Sigmoid colon (tissue), 6 donors: ENCODE measurements at regions not wholly inside any gene's neighbourhood (a gene's known extent, or its start where the extent isn't known, plus 50 kb on each side); places are given as distances from the start of the nearest gene placed in this dataset.

Experiments
- DNase-seq: peaks from one replicate; pipeline ENCODE4 v3.0.0-alpha.2; 2019
- H3K27ac ChIP-seq, 4 donors: fragments of 200-600 bp; sonication (generic); one replicate each; pipeline ENCODE4 v1.5.1; 2016 to 2019; ENCODE audit warnings: mild to moderate bottlenecking in 1 of 4
- H3K27me3 ChIP-seq, 3 donors: fragments of 200-600 bp; sonication (generic); one replicate each; pipeline ENCODE4 v1.5.1; 2019; ENCODE audit warnings: mild to moderate bottlenecking in 1 of 3
- H3K36me3 ChIP-seq, 4 donors: fragments of 200-600 bp; sonication (generic); one replicate each; pipeline ENCODE4 v1.5.1; 2016 to 2019
- H3K4me1 ChIP-seq, 4 donors: fragments of 200-600 bp; sonication (generic); one replicate each; pipeline ENCODE4 v1.5.1; 2017 to 2019
- H3K4me3 ChIP-seq, 4 donors: fragments of 200-600 bp; sonication (generic); one replicate each; pipeline ENCODE4 v1.5.1; 2017 to 2019; ENCODE audit warnings: mild to moderate bottlenecking in 2 of 4, moderate library complexity in 1 of 4
- H3K9me3 ChIP-seq, 4 donors: fragments of 200-600 bp in 3 of 4; sonication (generic) in 3 of 4; one replicate each; pipeline versions ENCODE4 v1.5.1 to v1.6.1; 2013 to 2019
- EP300 ChIP-seq, 4 donors: sonication (generic); formaldehyde crosslinking; IDR thresholded peaks; one replicate each; pipeline ENCODE4 v1.6.1; 2017; ENCODE audit warnings: antibody characterized with exemption in 4 of 4
- POLR2A ChIP-seq, 2 donors: fragments of 450-650 bp; IDR thresholded peaks; one replicate each; pipeline ENCODE4 v1.6.1; 2016; ENCODE audit warnings: antibody characterized with exemption in 2 of 2, mild to moderate bottlenecking in 2 of 2, moderate library complexity in 2 of 2
- POLR2AphosphoS5 ChIP-seq, 4 donors: sonication (generic); formaldehyde crosslinking; IDR thresholded peaks; one replicate each; pipeline ENCODE4 v1.6.1; 2017; ENCODE audit warnings: antibody characterized with exemption in 4 of 4
- WGBS, 2 donors: extraction: QIAGEN DNeasy Blood & Tissue Kit; methylation state at CpG; one replicate each; pipeline ENCODE4 v1.1.7; 2013; 5-methylcytosine and 5-hydroxymethylcytosine counted together
- intact Hi-C: fragments of 100-400 bp; cut with DNase I; formaldehyde crosslinking; loops from one replicate; pipeline ENCODE4 v1.15.1; 2023
- TF ChIP-seq, protein P1 (sequence below), 4 experiments: fragments of 450-650 bp in 3 of 4; fragments of 200-600 bp in 1 of 4; IDR thresholded peaks; one replicate each; pipeline ENCODE4 v1.5.1; 2016 to 2019; ENCODE audit warnings: antibody characterized with exemption in 4 of 4, mild to moderate bottlenecking in 3 of 4, moderate library complexity in 2 of 4
- donor health status: healthy with polysubstance abuse.
- donor health status: healthy.

DNA sequence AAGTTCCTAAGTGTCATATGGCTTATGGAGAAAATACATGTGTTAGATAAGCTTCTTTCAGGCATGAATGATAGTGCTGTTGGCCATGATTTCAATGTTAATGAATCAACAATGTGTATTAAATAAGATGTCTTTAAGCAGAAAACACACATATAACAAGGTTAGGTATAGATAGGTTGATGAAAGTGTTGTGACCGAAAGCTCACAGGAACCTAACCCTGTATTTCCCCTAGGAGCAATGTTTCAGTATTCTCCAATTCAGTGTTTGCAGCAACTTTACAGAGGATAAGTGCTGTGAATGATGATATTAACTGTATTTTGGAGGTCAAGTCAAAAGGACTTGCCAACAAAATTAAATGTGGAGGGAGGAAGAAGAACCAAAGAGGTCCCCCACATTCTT, 82.8 kb upstream of the PRDM11 start:
- Histone ChIP-seq H3K36me3 (no peaks in the 10 kb centered on the region), H3K4me3 (no peak overlapping the region), H3K27me3 (no peaks in the 10 kb centered on the region), H3K27ac (no peak overlapping the region), H3K4me1 (no peaks in the 10 kb centered on the region), H3K9me3 (peaks cover 0 to 8% (median 2%) of the 10 kb centered on the region in 4 donors)
- no peak for DNase-seq
- intact Hi-C loops, result no loop called here
- 94 to 98% methylated on average over 1 of the region's 1 CpG for WGBS, 2 donors
- TF ChIP-seq POLR2A (IDR thresholded peaks at IDR 0.05) (no peak), EP300 (IDR thresholded peaks at IDR 0.05) (no peak), POLR2AphosphoS5 (IDR thresholded peaks at IDR 0.05) (no peak)
- TF ChIP-seq, protein P1, sequence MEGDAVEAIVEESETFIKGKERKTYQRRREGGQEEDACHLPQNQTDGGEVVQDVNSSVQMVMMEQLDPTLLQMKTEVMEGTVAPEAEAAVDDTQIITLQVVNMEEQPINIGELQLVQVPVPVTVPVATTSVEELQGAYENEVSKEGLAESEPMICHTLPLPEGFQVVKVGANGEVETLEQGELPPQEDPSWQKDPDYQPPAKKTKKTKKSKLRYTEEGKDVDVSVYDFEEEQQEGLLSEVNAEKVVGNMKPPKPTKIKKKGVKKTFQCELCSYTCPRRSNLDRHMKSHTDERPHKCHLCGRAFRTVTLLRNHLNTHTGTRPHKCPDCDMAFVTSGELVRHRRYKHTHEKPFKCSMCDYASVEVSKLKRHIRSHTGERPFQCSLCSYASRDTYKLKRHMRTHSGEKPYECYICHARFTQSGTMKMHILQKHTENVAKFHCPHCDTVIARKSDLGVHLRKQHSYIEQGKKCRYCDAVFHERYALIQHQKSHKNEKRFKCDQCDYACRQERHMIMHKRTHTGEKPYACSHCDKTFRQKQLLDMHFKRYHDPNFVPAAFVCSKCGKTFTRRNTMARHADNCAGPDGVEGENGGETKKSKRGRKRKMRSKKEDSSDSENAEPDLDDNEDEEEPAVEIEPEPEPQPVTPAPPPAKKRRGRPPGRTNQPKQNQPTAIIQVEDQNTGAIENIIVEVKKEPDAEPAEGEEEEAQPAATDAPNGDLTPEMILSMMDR (IDR thresholded peaks at IDR 0.05), result no peak

DNA sequence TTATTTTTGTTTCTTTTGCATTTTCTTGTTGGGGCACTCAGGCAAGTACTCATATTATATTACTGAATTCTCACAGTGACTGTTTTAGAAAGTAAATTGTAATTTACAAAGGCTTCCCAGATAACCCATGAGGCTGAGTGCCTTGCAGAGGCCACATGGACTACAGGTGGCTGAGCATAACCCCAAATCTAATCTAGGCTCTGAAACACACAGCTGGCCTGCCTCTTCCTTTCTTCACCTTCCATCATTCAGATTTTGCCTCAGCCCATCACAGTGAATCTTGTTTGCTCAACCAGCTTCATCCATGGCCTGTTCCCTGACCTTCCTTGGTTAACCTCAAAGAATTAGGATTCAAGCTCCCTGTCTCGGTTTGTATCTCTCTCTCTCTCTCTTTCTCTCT, 78.5 kb upstream of the PRDM11 start:
- WGBS, 2 donors, result 86 to 90% methylated on average over 1 of the region's 1 CpG

DNA sequence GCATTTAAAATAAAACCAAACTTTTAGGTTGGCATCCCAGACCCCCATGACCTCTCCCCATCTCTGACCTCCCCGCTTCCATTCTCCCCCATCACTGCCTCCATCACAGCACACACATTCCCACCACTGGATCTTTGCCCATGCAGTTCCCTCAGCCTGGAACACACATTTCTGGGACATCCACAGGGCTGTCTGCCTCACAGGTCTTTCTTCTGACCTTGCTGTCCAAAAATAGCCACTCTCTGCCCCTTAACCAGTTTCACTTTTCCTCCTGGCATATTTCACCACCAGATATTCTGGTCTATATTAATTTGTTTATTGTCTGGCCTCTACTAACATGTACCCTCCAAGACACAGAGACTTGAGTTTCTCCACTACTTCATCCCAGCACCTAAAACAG, 75.2 kb upstream of the PRDM11 start:
- DNase-seq, result no peak
- no peaks in the 10 kb centered on the region for H3K4me1 ChIP-seq
- intact Hi-C loops, result loop anchor here (10.0 kb wide), 2 partner anchors 476 to 506 kb away; partner anchors contain the start of gene CD82

More for the DNA sequence above, 78.5 kb upstream of the PRDM11 start:
- no peaks in the 10 kb centered on the region for H3K4me1 ChIP-seq
- H3K27ac ChIP-seq, result no peak overlapping the region
- TF ChIP-seq POLR2AphosphoS5 (IDR thresholded peaks at IDR 0.05), result no peak
- TF ChIP-seq, protein P1 (IDR thresholded peaks at IDR 0.05), result no peak
- TF ChIP-seq EP300 (IDR thresholded peaks at IDR 0.05), result no peak
- TF ChIP-seq POLR2A (IDR thresholded peaks at IDR 0.05), result no peak
- H3K4me3 ChIP-seq, result no peak overlapping the region
- H3K9me3 ChIP-seq, result peaks cover 0 to 8% (median 2%) of the 10 kb centered on the region in 4 donors
- intact Hi-C loops, result no loop called here
- no peaks in the 10 kb centered on the region for H3K36me3 ChIP-seq
- no peaks in the 10 kb centered on the region for H3K27me3 ChIP-seq
- no peak for DNase-seq

DNA sequence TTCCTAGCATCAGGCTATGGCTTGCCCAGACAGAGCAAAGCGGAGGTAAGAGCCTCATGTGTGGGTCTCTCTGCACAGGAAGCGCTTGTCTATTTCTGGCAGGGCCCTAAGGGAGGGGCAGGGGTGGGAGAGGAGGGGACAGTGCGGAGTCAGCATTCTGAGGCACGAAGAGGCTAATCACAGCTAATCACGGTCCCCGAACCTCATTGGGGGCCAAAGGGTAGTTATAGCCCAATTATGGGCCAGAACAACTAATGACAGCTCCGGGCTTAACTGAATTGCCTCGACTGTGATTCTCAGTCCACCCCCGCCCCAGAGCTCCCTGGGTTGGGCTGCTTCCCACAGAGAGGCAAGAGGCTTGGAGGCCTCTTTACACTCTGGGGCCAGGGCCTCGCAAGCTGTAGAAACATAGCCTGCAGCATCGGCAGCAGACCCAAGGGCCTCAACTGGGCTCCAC, 72.7 kb upstream of the PRDM11 start:
- no peak for DNase-seq
- H3K4me1 ChIP-seq, result peaks cover 0 to 11% (median 8%) of the 10 kb centered on the region in 4 donors
- intact Hi-C loops, result loop anchor here (10.0 kb wide), 2 partner anchors 479 to 509 kb away; partner anchors contain the start of gene CD82
- H3K27me3 ChIP-seq, result no peaks in the 10 kb centered on the region
- H3K4me3 ChIP-seq, result no peak overlapping the region
- H3K36me3 ChIP-seq, result no peaks in the 10 kb centered on the region
- no peaks in the 10 kb centered on the region for H3K9me3 ChIP-seq
- no peak overlapping the region for H3K27ac ChIP-seq
- 41 to 69% methylated on average over 11 of the region's 11 CpGs for WGBS, 2 donors
- TF ChIP-seq POLR2AphosphoS5 (IDR thresholded peaks at IDR 0.05) (no peak), POLR2A (IDR thresholded peaks at IDR 0.05) (no peak), EP300 (IDR thresholded peaks at IDR 0.05) (no peak)
- TF ChIP-seq, protein P1 (IDR thresholded peaks at IDR 0.05), result no peak

More for the DNA sequence above, 75.2 kb upstream of the PRDM11 start:
- WGBS, 2 donors, result 90 to 98% methylated on average over 1 of the region's 1 CpG
- Histone ChIP-seq H3K27ac (no peak overlapping the region), H3K27me3 (no peaks in the 10 kb centered on the region), H3K4me3 (no peak overlapping the region), H3K9me3 (no peaks in the 10 kb centered on the region), H3K36me3 (no peaks in the 10 kb centered on the region)
- no peak for TF ChIP-seq POLR2AphosphoS5 (IDR thresholded peaks at IDR 0.05)
- TF ChIP-seq, protein P1 (IDR thresholded peaks at IDR 0.05), result no peak
- no peak for TF ChIP-seq EP300 (IDR thresholded peaks at IDR 0.05)
- TF ChIP-seq POLR2A (IDR thresholded peaks at IDR 0.05), result no peak

DNA sequence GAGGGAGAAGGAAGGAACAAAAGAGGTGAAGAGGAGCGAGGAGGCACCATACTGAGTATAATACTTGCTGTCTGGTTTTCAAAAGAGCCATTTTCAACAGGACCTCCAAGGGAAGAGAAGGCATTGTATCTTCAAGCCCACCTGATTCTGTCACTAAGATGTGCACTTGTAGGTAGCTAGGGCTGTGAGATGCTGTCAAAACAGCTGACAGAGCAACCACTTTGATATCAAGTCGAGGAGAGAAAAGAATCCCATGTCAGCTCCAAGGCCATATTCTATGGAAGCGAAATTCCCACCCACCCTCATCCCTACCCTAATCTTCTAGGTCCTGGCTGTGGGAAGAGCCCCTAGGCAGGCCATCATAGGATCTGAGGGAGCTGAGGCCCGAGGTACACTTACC, 70.9 kb upstream of the PRDM11 start:
- Histone ChIP-seq H3K4me3 (no peak overlapping the region), H3K27ac (no peak overlapping the region), H3K36me3 (no peaks in the 10 kb centered on the region), H3K4me1 (peaks cover 0 to 29% (median 26%) of the 10 kb centered on the region in 4 donors), H3K27me3 (no peaks in the 10 kb centered on the region), H3K9me3 (no peaks in the 10 kb centered on the region)
- 76 to 91% methylated on average over 4 of the region's 4 CpGs for WGBS, 2 donors
- DNase-seq, result no peak
- TF ChIP-seq, protein P1 (IDR thresholded peaks at IDR 0.05), result no peak
- intact Hi-C loops, result loop anchor here (5.0 to 10.0 kb wide), 4 partner anchors 88 to 623 kb away; partner anchors contain the start of gene CD82
